Retina (tissue), 1 donor: ENCODE measurements at regions not wholly inside any gene's neighbourhood (a gene's known extent, or its start where the extent isn't known, plus 50 kb on each side); places are given as distances from the start of the nearest gene placed in this dataset.

Experiments used
- DNase-seq: peaks from one replicate; pipeline ENCODE4 v3.0.0-alpha.2; 2016

GRCh38 chr2:45253151-45253550, 243.9 kb upstream of the SIX2 start:
- DNase-seq: no peak

GRCh38 chr2:45250176-45250575, 240.9 kb upstream of the SIX2 start:
- no peak for DNase-seq

- no peak for DNase-seq
Measured at GRCh38 chr2:45248214-45248613, 239.0 kb upstream of the SIX2 start.

- DNase-seq: no peak
Measured at GRCh38 chr2:45244928-45245327, 235.7 kb upstream of the SIX2 start.

GRCh38 chr2:45242161-45242741, 233.0 kb upstream of the SIX2 start:
- peak; percentile 54 for DNase-seq

- DNase-seq: no peak
Measured at GRCh38 chr2:45241061-45241561, 231.9 kb upstream of the SIX2 start.

GRCh38 chr2:45237850-45238542, 228.7 kb upstream of the SIX2 start:
- DNase-seq: no peak

GRCh38 chr2:45237128-45237527, 227.9 kb upstream of the SIX2 start:
- DNase-seq: no peak

GRCh38 chr2:45236268-45236667, 227.0 kb upstream of the SIX2 start:
- DNase-seq: no peak

GRCh38 chr2:45233301-45233700, 224.0 kb upstream of the SIX2 start:
- no peak for DNase-seq

GRCh38 chr2:45232818-45233217, 223.6 kb upstream of the SIX2 start:
- DNase-seq: no peak

- DNase-seq: no peak
Measured at GRCh38 chr2:45229411-45229810, 220.2 kb upstream of the SIX2 start.

- no peak for DNase-seq
Measured at GRCh38 chr2:45227347-45227746, 218.1 kb upstream of the SIX2 start.

- no peak for DNase-seq
Measured at GRCh38 chr2:45224993-45225380, 215.7 kb upstream of the SIX2 start.

GRCh38 chr2:45224321-45224992, 215.2 kb upstream of the SIX2 start:
- DNase-seq: peak; percentile 39

- no peak for DNase-seq
Measured at GRCh38 chr2:45223531-45223930, 214.3 kb upstream of the SIX2 start.

GRCh38 chr2:45220227-45220626, 211.0 kb upstream of the SIX2 start:
- DNase-seq: no peak

- no peak for DNase-seq
Measured at GRCh38 chr2:45218931-45219339, 209.7 kb upstream of the SIX2 start.

- DNase-seq: no peak
Measured at GRCh38 chr2:45218297-45218696, 209.0 kb upstream of the SIX2 start.

GRCh38 chr2:45216118-45216517, 206.9 kb upstream of the SIX2 start:
- DNase-seq: no peak

GRCh38 chr2:45214550-45214949, 205.3 kb upstream of the SIX2 start:
- no peak for DNase-seq

GRCh38 chr2:45212953-45213635, 203.8 kb upstream of the SIX2 start:
- no peak for DNase-seq

- DNase-seq: no peak
Measured at GRCh38 chr2:45211636-45212035, 202.4 kb upstream of the SIX2 start.
